SK-N-SH (cell line): ENCODE measurements at regions not wholly inside any gene's neighbourhood (a gene's known extent, or its start where the extent isn't known, plus 50 kb on each side); places are given as distances from the start of the nearest gene placed in this dataset.

Experiments
- CTCF ChIA-PET: fragments of 300-600, 350-600 bp; formaldehyde crosslinking; extraction: SDS; loops from one replicate; lab custom pipeline; 2021; lab: Yijun Ruan, JAX
- POLR2A ChIA-PET: fragments of 350-600 bp; sonication (Branson Sonifier 250); formaldehyde crosslinking; extraction: SDS; loops from one replicate; lab custom pipeline; 2020; ENCODE audit warnings: antibody characterized with exemption, inconsistent platforms; lab: Yijun Ruan, JAX
- DNase-seq: peaks from one replicate; pipeline ENCODE4 v3.0.0; 2012
- H2AFZ ChIP-seq: fragments of 200-600 bp; sonication (generic); 2 replicates; pipeline ENCODE4 v1.8.1; 2016; ENCODE audit warnings: antibody characterized with exemption, mild to moderate bottlenecking, low read depth
- H3F3A ChIP-seq: fragments of 200-600 bp; sonication (generic); replicated peaks from 2 replicates; pipeline ENCODE3; 2016; ENCODE audit warnings: antibody characterized with exemption, mild to moderate bottlenecking; ENCODE audit not compliant: insufficient read depth
- H3K27ac ChIP-seq, 2 experiments: fragments of 200-500 bp in 1 of 2; fragments of 200-600 bp in 1 of 2; sonication (Bioruptor generic) in 1 of 2; sonication (generic), shearing (Covaris generic) in 1 of 2; 2 replicates each; pipeline versions ENCODE4 v1.5.1 to v1.6.1; 2014 to 2016; ENCODE audit warnings: low read depth in 2 of 2, inconsistent platforms in 1 of 2, low read length in 1 of 2, mild to moderate bottlenecking in 1 of 2, mixed read lengths in 1 of 2
- H3K27me3 ChIP-seq: fragments of 200-600 bp; sonication (generic), shearing (Covaris generic); 2 replicates; pipeline ENCODE4 v1.6.1; 2016; ENCODE audit warnings: mixed run types; ENCODE audit not compliant: insufficient read depth
- H3K36me3 ChIP-seq, 2 experiments: fragments of 200-500 bp in 1 of 2; fragments of 200-600 bp in 1 of 2; sonication (Bioruptor generic) in 1 of 2; sonication (generic) in 1 of 2; replicated peaks in 1 of 2; 2 replicates each; pipeline versions ENCODE3 to v1.5.1; 2014 to 2016; ENCODE audit warnings: low read length in 1 of 2, mild to moderate bottlenecking in 1 of 2; ENCODE audit not compliant: insufficient read depth in 2 of 2, control insufficient read depth in 1 of 2
- H3K4me1 ChIP-seq, 2 experiments: fragments of 200-500 bp in 1 of 2; fragments of 200-600 bp in 1 of 2; sonication (Bioruptor generic) in 1 of 2; sonication (generic), shearing (Covaris generic) in 1 of 2; 2 replicates each; pipeline versions ENCODE4 v1.5.1 to v1.6.1; 2014 to 2016; ENCODE audit warnings: low read depth in 1 of 2, low read length in 1 of 2, mixed run types in 1 of 2; ENCODE audit not compliant: insufficient read depth in 2 of 2, control insufficient read depth in 1 of 2
- H3K4me2 ChIP-seq: fragments of 200-600 bp; sonication (generic), shearing (Covaris generic); 2 replicates; pipeline ENCODE4 v1.6.1; 2017; ENCODE audit warnings: mixed run types
- H3K4me3 ChIP-seq, 2 experiments: fragments of 200-500 bp in 1 of 2; fragments of 200-600 bp in 1 of 2; sonication (Bioruptor generic) in 1 of 2; sonication (generic), shearing (Covaris generic) in 1 of 2; 2 replicates each; pipeline versions ENCODE4 v1.5.1 to v1.8.1; 2014 to 2016; ENCODE audit warnings: low read depth in 2 of 2, inconsistent platforms in 1 of 2, low read length in 1 of 2, mild to moderate bottlenecking in 1 of 2, mixed read lengths in 1 of 2, moderate library complexity in 1 of 2
- H3K79me2 ChIP-seq: fragments of 200-600 bp; sonication (generic); 2 replicates; pipeline ENCODE4 v1.8.1; 2017; ENCODE audit warnings: mild to moderate bottlenecking; ENCODE audit not compliant: insufficient read depth
- H3K9ac ChIP-seq: fragments of 200-600 bp; sonication (generic); 2 replicates; pipeline ENCODE4 v1.6.1; 2017; ENCODE audit warnings: mixed run types
- H3K9me2 ChIP-seq: fragments of 200-600 bp; sonication (generic); 2 replicates; pipeline ENCODE4 v1.6.1; 2017; ENCODE audit warnings: mixed run types
- H3K9me3 ChIP-seq: fragments of 200-600 bp; sonication (generic); 2 replicates; pipeline ENCODE4 v1.6.1; 2017; ENCODE audit warnings: mixed run types, mild to moderate bottlenecking, moderate library complexity
- H4K20me1 ChIP-seq: fragments of 200-600 bp; sonication (generic); 2 replicates; pipeline ENCODE4 v1.6.1; 2017; ENCODE audit warnings: mild to moderate bottlenecking, mixed run types; ENCODE audit not compliant: insufficient read depth
- CHD2 ChIP-seq: fragments of 150-350 bp; IDR thresholded peaks from 2 replicates; pipeline ENCODE4 v1.6.1; 2018; ENCODE audit warnings: low read length; ENCODE audit not compliant: partially characterized antibody
- ELF1 ChIP-seq: IDR thresholded peaks from 2 replicates; pipeline ENCODE4 v1.4.0; 2012
- EZH2phosphoT487 ChIP-seq: fragments of 200-600 bp; sonication (generic); IDR thresholded peaks from 2 replicates; pipeline ENCODE4 v1.6.1; 2017; ENCODE audit warnings: low read depth, mixed run types, mild to moderate bottlenecking, antibody characterized with exemption, moderate library complexity, borderline replicate concordance
- FOSL2 ChIP-seq: IDR thresholded peaks from 2 replicates; pipeline ENCODE4 v1.4.0; 2012; ENCODE audit warnings: low read depth, mild to moderate bottlenecking, moderate library complexity, borderline replicate concordance
- FOXJ3 ChIP-seq: sonication (generic); formaldehyde crosslinking; IDR thresholded peaks from 2 replicates; pipeline ENCODE4 v1.5.1; 2020; ENCODE audit warnings: mild to moderate bottlenecking, missing genetic modification reagents
- FOXM1 ChIP-seq: IDR thresholded peaks from 2 replicates; pipeline ENCODE4 v1.4.0; 2012; ENCODE audit warnings: low read depth, mild to moderate bottlenecking
- GABPA ChIP-seq: IDR thresholded peaks from 2 replicates; pipeline ENCODE4 v1.4.0; 2012; ENCODE audit warnings: low read depth, mild to moderate bottlenecking
- IRF3 ChIP-seq: fragments of 150-350 bp; IDR thresholded peaks from 2 replicates; pipeline ENCODE4 v1.6.1; 2016; ENCODE audit warnings: mild to moderate bottlenecking, low read depth, low read length
- JUND ChIP-seq: IDR thresholded peaks from 2 replicates; pipeline ENCODE4 v1.4.0; 2012
- MAX ChIP-seq: IDR thresholded peaks from 2 replicates; pipeline ENCODE4 v1.4.0; 2012; ENCODE audit warnings: low read depth
- MXI1 ChIP-seq: IDR thresholded peaks from 2 replicates; pipeline ENCODE4 v1.6.1; 2012; ENCODE audit warnings: mild to moderate bottlenecking, low read depth, low read length, improper control_type of control experiment
- RAD21 ChIP-seq: IDR thresholded peaks from 2 replicates; pipeline ENCODE4 v1.6.1; 2012; ENCODE audit warnings: mild to moderate bottlenecking, low read length
- RCOR1 ChIP-seq: fragments of 150-350 bp; IDR thresholded peaks from 2 replicates; pipeline ENCODE4 v1.6.1; 2017; ENCODE audit warnings: antibody characterized with exemption, low read length
- RFX5 ChIP-seq: IDR thresholded peaks from 2 replicates; pipeline ENCODE4 v1.6.1; 2012; ENCODE audit warnings: mild to moderate bottlenecking, improper control_type of control experiment, low read length
- RXRA ChIP-seq: IDR thresholded peaks from 2 replicates; pipeline ENCODE4 v1.4.0; 2012; ENCODE audit warnings: low read depth, mild to moderate bottlenecking, borderline replicate concordance
- SIN3A ChIP-seq: IDR thresholded peaks from 2 replicates; pipeline ENCODE4 v1.6.1; 2012; ENCODE audit warnings: low read depth, mild to moderate bottlenecking, low read length, moderate library complexity, borderline replicate concordance
- TEAD4 ChIP-seq: IDR thresholded peaks from 2 replicates; pipeline ENCODE4 v1.4.0; 2012; ENCODE audit warnings: mild to moderate bottlenecking, borderline replicate concordance; ENCODE audit not compliant: insufficient read depth
- USF1 ChIP-seq: IDR thresholded peaks from 2 replicates; pipeline ENCODE4 v1.4.0; 2012; ENCODE audit warnings: low read depth, borderline replicate concordance
- YY1 ChIP-seq: IDR thresholded peaks from 2 replicates; pipeline ENCODE4 v1.4.0; 2012; ENCODE audit warnings: low read depth, mild to moderate bottlenecking
- ZBTB33 ChIP-seq: IDR thresholded peaks from 2 replicates; pipeline ENCODE4 v1.4.0; 2012; ENCODE audit warnings: low read depth, borderline replicate concordance
- WGBS: methylation state at CpG from one replicate; pipeline ENCODE4 v1.1.6; 2017; ENCODE audit warnings: low lambda C conversion rate; 5-methylcytosine and 5-hydroxymethylcytosine counted together

- Histone ChIP-seq H3K27ac (no peak overlapping the region), H4K20me1 (no peaks in the 10 kb centered on the region), H3K4me1 (no peaks in the 10 kb centered on the region), H3K9me2 (no peaks in the 10 kb centered on the region), H3K4me3 (no peak overlapping the region), H3K9me3 (peaks cover 8% of the 10 kb centered on the region; the same call in 1 of the 2 replicates), H3K27me3 (no peaks in the 10 kb centered on the region), H3K9ac (no peak overlapping the region), H3K4me2 (no peak overlapping the region), H3K79me2 (no peaks in the 10 kb centered on the region), H3F3A (no peaks in the 10 kb centered on the region), H2AFZ (no peak overlapping the region), H3K36me3 (no peaks in the 10 kb centered on the region)
- DNase-seq = no peak
- POLR2A ChIA-PET = no interaction called here
- WGBS = 34% methylated on average over 2 of the region's 2 CpGs
- TF ChIP-seq JUND (no peak), EZH2phosphoT487 (no peak), USF1 (no peak), FOSL2 (no peak), RAD21 (no peak), TEAD4 (no peak), YY1 (no peak), IRF3 (no peak), ZBTB33 (no peak), MAX (no peak), ELF1 (no peak), RCOR1 (no peak), RFX5 (no peak), MXI1 (no peak), FOXJ3 (no peak), RXRA (no peak), GABPA (no peak), FOXM1 (no peak), CHD2 (no peak), SIN3A (no peak)
- TF ChIP-seq, all 33 proteins: peak for 0
- CTCF ChIA-PET = interaction anchor here (0.9 kb wide), 1 partner anchor 12 kb away, joined by 3 read pairs; no protein-coding TSS in a partner anchor
Observed at GRCh38 chr16:54847609-54848008, 83.1 kb upstream of the IRX5 start.
